ENCODE measurements at regions not wholly inside any gene's neighbourhood (a gene's known extent, or its start where the extent isn't known, plus 50 kb on each side); places are given as distances from the start of the nearest gene placed in this dataset.

- no peak for TF ChIP-seq CTCF (IDR thresholded peaks at IDR 0.05; ENCODE audit: low read depth, low read length, missing control alignments)
- no peak overlapping the region for H3K4me3 ChIP-seq (ENCODE audit: low read depth, low read length)
- no peak for DNase-seq (ENCODE audit: low read depth)
These were observed 366.2 kb upstream of the NR3C2 start for GRCh38 chr4:148808416-148808815.

- H3K4me3 ChIP-seq (ENCODE audit: low read depth, low read length) = no peak overlapping the region
- TF ChIP-seq CTCF (IDR thresholded peaks at IDR 0.05; ENCODE audit: low read depth, low read length, missing control alignments) = no peak
- no peak for DNase-seq (ENCODE audit: low read depth)
These were observed 358.7 kb upstream of the NR3C2 start for GRCh38 chr4:148800940-148801339.

- TF ChIP-seq CTCF (IDR thresholded peaks at IDR 0.05; ENCODE audit: low read depth, low read length, missing control alignments) = no peak
These were observed 358.2 kb upstream of the NR3C2 start for GRCh38 chr4:148800336-148800885.

GRCh38 chr4:148795156-148795864 is 353.1 kb upstream of the NR3C2 start:
- no peak for TF ChIP-seq CTCF (IDR thresholded peaks at IDR 0.05; ENCODE audit: low read depth, low read length, missing control alignments)
- no peak overlapping the region for H3K4me3 ChIP-seq (ENCODE audit: low read depth, low read length)
- no peak for DNase-seq (ENCODE audit: low read depth)

More at GRCh38 chr4:148800336-148800885, 358.2 kb upstream of the NR3C2 start:
- no peak for DNase-seq (ENCODE audit: low read depth)
- H3K4me3 ChIP-seq (ENCODE audit: low read depth, low read length) = no peak overlapping the region

GRCh38 chr4:148793221-148793620 is 351.0 kb upstream of the NR3C2 start:
- no peak for TF ChIP-seq CTCF (IDR thresholded peaks at IDR 0.05; ENCODE audit: low read depth, low read length, missing control alignments)
- no peak for DNase-seq (ENCODE audit: low read depth)
- no peak overlapping the region for H3K4me3 ChIP-seq (ENCODE audit: low read depth, low read length)

GRCh38 chr4:148790691-148791090 is 348.5 kb upstream of the NR3C2 start:
- no peak for TF ChIP-seq CTCF (IDR thresholded peaks at IDR 0.05; ENCODE audit: low read depth, low read length, missing control alignments)
- H3K4me3 ChIP-seq (ENCODE audit: low read depth, low read length) = no peak overlapping the region
- DNase-seq (ENCODE audit: low read depth) = no peak

- TF ChIP-seq CTCF (IDR thresholded peaks at IDR 0.05; ENCODE audit: low read depth, low read length, missing control alignments) = no peak
- no peak for DNase-seq (ENCODE audit: low read depth)
- no peak overlapping the region for H3K4me3 ChIP-seq (ENCODE audit: low read depth, low read length)
These were observed 348.0 kb upstream of the NR3C2 start for GRCh38 chr4:148790246-148790645.
